GM18868 (cell line): ENCODE measurements at regions not wholly inside any gene's neighbourhood (a gene's known extent, or its start where the extent isn't known, plus 50 kb on each side); places are given as distances from the start of the nearest gene placed in this dataset.
"Not testable (repeated sequence)": the region's sequence is repeated elsewhere in the genome, so short reads cannot be mapped to it uniquely, and the experiment has no call there.

Source experiments
- ATAC-seq: cut with Tn5 transposase; IDR thresholded peaks from one replicate; pipeline ENCODE4 v1.9.1; 2021; ENCODE audit warnings: mild to moderate bottlenecking, moderate library complexity; ENCODE audit not compliant: unreplicated experiment

- ATAC-seq = no peak
Measured at GRCh38 chr7:24392774-24393173, 108.8 kb downstream of the NPY start.

- ATAC-seq = no peak
Measured at GRCh38 chr7:24395512-24395911, 111.5 kb downstream of the NPY start.

DNA sequence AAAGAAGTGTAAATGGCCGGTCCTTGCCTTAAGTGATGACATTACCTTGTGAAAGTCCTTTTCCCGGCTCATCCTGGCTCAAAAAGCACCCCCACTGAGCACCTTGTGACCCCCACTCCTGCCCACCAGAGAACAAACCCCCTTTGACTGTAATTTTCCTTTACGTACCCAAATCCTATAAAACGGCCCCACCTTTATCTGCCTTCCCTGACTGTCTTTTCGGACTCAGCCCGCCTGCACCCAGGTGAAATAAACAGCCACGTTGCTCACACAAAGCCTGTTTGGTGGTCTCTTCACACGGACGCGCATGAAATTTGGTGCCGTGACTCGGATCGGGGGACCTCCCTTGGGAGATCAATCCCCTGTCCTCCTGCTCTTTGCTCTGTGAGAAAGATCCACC lies 112.4 kb downstream of the NPY start:
- ATAC-seq = not testable (repeated sequence)

DNA sequence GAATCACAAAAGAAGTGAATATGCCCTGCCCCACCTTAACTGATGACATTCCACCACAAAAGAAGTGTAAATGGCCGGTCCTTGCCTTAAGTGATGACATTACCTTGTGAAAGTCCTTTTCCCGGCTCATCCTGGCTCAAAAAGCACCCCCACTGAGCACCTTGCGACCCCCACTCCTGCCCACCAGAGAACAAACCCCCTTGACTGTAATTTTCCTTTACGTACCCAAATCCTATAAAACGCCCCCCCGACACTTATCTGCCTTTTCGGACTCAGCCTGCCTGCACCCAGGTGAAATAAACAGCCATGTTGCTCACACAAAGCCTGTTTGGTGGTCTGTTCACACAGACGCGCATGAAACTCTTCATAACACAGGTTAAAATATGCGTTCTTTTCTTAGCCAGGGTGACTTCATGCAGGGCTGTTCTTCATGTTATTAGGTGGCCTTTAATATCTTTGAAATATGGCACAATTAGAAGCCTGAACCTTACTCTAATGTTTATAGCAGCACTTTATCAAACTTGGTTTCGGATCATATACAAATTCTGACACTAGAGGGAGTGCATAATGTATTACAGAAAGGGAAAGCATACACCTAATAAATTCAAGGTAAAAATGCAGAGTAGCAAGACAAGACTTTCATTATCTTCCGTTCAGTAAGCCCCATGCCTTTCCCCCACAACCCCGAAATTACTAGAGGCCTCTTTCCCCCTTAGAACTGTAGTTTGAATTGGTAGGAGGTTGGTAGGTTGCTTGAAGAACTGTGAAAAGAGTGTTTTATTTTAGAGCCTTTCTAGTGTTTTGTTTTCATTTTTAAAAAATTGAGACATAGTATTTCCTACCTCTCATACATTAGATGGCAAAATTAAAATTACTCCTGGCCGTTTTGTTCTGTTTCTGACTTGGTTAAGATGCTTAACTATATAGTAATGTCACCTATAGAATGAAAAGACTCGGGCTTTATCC lies 117.9 kb downstream of the NPY start:
- ATAC-seq = peak; percentile 50

DNA sequence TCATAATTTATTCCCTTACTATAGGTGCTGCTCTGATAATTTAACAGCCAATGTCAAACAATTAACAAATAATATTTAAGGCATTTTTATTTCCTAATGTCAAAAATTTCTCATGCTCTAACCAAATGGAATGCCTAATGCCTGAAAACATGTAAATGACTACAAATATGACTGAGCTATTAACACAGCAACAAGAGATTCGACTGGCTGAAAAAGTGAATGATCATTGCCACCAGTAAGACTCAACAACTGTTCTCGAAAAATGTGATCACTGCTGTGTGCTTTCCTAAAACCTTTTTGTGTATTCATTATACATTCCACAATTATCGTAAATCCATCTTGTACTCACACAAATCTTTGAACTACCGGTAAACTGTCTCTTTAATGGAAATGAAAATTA lies 118.7 kb downstream of the NPY start:
- no peak for ATAC-seq

- no peak for ATAC-seq
Measured at GRCh38 chr7:24403557-24403956, 119.6 kb downstream of the NPY start.

GRCh38 chr7:24404315-24404714 lies 120.3 kb downstream of the NPY start:
- no peak for ATAC-seq

DNA sequence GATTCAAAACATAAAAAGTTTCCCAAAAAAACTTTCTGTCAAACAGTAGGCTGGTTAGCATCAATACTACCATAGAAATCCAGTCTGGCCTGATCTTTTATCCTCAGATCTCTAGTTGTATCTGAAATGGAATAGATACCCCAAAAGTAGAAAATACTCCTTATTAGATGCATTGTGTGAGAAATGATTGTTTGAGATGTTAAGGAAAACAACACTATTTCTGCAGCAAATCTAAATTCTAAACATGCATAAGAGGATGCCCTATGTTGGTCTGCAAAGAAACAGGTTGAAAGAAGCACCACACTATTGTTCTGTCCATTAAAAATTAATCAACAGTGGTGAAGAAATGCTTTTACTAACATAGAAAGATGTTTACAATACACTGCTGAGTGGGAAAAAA lies 121.0 kb downstream of the NPY start:
- no peak for ATAC-seq

DNA sequence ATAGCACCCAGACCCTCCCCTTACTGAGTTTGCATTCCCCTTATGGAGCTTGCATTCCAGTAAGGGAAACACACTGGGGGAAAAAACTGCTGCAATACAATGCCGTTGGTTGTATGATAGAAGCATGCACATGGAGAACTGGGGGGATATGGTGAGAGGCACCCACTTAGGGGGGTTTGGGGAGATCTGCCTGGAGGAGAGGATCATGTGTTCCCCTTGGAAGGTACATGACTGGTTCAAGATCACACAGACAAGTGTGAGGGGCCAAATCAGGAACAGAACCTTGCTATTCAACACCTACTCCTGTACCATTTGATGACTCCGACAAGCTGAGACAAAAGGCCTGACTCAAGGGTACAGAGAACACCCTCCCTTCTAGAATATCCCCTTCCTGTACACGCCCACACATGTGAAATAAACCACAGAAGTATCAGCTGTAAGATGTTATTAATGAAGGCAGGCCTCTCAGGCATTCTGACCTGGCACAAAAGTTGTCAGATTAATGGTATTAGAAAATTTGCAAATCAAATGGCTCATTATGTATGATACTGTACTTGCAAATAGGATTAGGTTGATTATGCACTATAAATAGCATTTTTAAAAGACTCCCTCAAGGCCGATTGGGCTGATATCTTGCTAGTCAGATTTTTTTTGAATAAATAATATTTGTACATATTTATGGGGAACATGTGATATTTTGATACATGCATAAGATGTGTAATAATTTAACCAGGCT lies 122.2 kb downstream of the NPY start:
- peak; percentile 77 for ATAC-seq

DNA sequence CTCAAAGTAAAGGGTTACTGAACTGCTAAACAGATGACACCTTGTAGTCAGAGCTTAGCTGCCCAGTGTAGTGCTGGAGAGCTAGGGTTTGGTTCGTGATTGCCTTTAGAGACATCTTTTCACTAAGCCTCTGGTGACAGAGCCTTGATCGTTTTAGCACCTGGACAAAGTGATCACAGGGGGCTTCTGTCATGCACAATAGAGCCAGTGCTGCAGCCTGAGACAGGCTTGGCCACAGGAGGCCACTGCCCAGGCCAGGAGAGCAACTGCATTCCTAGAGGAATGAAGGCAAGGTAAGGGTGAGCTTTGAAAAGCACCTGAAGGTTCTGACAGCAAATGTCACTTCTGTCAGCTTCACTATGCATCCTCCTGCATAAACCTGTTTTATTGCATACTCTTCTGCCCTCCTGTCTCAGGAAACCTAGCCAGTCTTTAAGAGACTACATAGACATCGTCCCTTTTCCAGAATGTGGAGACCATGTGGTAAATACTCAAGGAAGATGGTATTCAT lies 122.9 kb downstream of the NPY start:
- ATAC-seq = no peak

DNA sequence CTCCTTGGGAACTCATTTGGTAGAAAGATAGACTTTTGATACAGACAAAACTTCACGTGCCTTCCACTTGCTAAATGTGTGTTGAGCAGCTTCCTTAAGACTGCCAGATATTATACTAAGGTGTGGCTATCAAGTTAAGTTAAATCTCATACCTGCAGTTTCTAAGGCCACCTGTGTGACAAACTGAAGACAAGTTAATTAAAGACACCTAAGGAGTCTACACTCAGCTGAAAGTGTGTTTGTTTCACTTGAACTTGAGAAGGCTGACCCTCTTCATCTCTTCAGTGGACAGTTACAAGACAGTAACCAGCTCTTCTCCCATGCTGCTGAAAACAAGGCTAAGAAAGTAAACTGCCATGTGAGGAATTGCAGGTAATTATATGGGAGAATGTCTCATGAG lies 124.0 kb downstream of the NPY start:
- no peak for ATAC-seq

DNA sequence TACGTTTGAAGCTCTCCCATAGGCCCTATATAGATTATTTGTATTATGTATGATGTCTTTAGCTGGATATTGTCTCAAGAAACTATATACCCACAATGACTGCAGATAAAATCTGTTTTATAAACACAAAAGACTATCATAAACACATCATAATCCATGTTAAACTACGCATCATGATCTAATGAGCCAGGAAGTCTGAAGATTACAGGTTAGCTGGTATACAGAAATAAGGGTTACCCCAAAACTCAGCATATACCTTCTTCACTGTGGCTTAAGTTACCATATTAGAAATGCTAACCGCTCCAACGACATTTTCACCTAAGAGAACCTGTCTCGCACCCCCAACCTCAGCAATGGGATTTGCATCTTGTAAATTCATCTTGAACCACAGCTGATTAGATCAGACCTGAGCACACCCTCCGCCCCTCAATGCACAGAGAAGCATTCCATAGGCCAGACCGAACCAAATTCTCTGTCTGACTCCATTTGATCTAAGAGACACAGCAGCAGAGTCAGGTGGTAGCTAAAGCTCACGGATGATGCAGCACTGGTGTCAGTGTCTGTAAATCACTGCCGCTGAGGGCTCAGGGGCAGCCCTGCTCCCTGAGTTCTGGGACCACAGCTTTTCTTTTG lies 124.9 kb downstream of the NPY start:
- ATAC-seq = no peak

- no peak for ATAC-seq
Measured at GRCh38 chr7:24409431-24410024, 125.5 kb downstream of the NPY start.

DNA sequence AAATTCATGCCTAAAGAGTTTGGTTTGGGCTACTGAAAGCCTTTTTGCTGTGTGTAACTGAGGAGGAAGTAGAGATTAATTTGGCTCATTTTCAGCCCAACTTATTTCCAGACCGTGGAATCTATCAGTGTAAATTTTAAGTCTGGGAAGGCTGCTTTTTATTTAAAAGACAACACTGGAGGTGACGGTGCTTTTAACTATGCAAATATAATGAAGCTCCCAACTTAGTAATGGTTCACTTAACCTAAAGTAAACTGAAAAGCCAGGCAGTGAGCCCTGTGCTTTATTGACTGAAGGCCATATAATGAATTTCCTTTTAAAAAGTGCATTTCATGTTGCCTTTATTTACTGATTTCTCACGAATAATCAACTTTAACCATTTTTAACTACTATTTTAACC lies 127.2 kb downstream of the NPY start:
- no peak for ATAC-seq

DNA sequence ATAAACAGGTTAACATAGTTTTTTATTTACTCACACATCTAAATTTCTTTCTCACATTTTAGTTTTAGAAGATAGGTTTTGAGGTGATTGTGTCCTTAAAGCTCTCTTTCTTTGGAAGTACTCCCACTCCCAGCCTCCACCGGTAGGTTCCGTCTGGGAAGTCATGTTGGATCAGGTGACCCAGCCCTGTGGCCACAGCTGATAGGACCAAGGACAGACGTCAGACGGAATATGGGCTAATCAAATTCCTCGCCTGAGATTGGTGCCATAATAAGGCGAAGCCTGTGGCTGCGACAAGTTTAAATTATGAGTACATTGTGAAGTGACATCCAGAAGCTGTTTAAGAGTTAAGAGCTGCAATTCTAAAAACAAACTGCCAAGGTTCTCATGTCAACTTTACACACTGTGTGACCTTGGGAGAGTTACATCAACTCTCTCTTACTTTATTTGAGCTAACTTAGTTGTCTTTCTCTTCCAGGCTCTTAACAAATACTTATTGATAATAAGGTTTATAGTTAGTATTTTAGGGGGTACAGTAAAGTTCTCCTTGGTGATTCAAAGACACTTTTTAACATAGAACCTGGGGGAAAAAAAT lies 133.6 kb downstream of the NPY start:
- no peak for ATAC-seq

- ATAC-seq = no peak
Measured at GRCh38 chr7:24419077-24419476, 135.1 kb downstream of the NPY start.

GRCh38 chr7:24419511-24419910 lies 135.5 kb downstream of the NPY start:
- ATAC-seq = no peak

DNA sequence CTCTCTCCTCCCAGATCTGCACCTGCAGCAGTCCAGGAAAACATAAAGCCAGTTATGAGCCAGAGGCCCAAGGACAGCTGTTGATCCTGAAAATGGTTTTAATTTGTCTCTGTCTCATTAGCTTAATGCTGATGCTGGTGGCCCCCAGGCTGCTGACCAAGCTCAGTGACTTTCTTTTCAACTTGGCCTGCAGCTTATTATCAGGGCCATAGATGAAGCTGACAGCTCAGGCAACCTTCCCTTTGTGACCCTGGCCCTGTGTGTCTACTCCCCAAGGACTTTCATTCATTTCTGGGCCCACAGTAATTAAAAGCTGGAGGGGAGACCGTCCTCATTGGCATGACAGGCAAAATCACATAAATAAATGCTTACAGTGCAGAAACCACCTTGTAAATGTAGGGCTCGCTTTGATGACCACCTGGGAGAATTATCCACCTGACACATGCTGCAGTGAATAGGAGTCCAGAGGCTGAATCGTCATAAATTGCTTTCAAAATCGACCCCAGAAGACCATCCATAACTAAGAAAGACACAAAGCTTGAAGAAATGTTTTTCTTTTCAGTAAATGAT lies 138.5 kb downstream of the NPY start:
- no peak for ATAC-seq

DNA sequence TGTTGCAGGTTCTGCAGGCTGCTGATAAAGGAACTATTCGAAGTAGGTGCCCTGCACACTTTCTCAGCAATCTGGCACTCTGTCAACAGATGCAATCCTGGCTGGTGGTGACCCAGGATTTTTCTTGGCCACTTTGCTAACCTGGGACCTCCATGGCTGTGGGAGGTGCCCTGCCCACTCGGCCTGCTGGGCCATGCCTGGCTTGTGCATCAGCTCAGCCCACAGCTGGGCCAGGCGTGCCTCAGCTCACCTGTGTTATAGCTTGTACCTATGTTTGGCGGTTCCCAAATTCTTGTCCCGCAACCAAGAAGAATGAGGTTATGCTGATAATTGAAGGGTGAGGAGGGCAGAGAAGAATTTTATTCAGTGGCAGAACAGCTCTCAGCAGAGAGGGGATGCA lies 141.7 kb downstream of the NPY start:
- no peak for ATAC-seq

DNA sequence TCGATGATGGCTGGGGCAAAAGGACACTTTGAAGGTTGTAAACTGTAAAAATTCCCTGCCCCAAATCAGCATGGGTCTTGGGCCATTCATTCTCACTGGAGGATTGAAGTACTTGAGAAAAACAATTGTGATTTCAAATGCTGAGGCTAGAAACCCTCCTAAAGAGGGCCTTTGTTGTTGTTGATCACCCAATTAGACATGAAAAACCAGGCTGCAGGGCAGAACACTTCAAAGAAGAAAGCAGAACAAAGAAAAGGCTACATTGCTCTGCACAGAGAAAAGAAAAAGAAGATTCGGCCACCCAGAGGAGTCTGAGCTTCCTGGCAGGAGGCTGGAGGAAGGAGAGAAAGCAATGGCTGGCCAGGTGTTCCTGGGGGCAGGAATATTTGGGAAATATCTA lies 143.1 kb downstream of the NPY start:
- ATAC-seq = no peak
